Ovary (tissue), 3 donors: ENCODE measurements at regions not wholly inside any gene's neighbourhood (a gene's known extent, or its start where the extent isn't known, plus 50 kb on each side); places are given as distances from the start of the nearest gene placed in this dataset.

ENCODE experiments used
- CTCF ChIP-seq, 3 donors: fragments of 450-650 bp in 2 of 3; fragments of 200-600 bp in 1 of 3; IDR thresholded peaks; one replicate each; pipeline versions ENCODE4 v1.5.1 to v1.8.0; 2016 to 2022; ENCODE audit warnings: antibody characterized with exemption in 3 of 3, mild to moderate bottlenecking in 1 of 3
- POLR2A ChIP-seq: fragments of 450-650 bp; IDR thresholded peaks from one replicate; pipeline ENCODE4 v1.6.1; 2017; ENCODE audit warnings: antibody characterized with exemption, mild to moderate bottlenecking, moderate library complexity
- donor health status: DM: no; HTN: no; CAD: no.

- TF ChIP-seq POLR2A: no peak
- no peak for TF ChIP-seq CTCF (IDR thresholded peaks at IDR 0.05)
Observed at GRCh38 chrX:124426288-124427169, 80.2 kb downstream of the SH2D1A start.
